ENCODE measurements at regions not wholly inside any gene's neighbourhood (a gene's known extent, or its start where the extent isn't known, plus 50 kb on each side); places are given as distances from the start of the nearest gene placed in this dataset.

DNA sequence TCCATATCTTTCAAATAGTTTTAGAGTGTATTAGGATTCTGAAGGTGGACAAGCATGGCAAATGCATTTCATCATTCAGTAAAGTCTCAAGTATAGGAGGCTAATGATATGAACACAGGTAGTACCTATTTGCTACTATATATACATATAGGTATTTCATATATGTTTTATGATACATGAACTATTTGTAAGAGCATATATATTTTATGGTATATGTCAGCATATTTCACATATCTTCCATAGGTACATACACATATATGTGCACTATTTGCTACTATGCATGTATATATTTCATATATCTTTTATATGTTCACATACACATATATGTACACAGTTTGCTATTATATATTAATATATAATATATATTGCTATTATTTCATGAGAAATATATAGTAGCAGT lies 1291.7 kb upstream of the MIR17HG start:
- TF ChIP-seq, protein P1, sequence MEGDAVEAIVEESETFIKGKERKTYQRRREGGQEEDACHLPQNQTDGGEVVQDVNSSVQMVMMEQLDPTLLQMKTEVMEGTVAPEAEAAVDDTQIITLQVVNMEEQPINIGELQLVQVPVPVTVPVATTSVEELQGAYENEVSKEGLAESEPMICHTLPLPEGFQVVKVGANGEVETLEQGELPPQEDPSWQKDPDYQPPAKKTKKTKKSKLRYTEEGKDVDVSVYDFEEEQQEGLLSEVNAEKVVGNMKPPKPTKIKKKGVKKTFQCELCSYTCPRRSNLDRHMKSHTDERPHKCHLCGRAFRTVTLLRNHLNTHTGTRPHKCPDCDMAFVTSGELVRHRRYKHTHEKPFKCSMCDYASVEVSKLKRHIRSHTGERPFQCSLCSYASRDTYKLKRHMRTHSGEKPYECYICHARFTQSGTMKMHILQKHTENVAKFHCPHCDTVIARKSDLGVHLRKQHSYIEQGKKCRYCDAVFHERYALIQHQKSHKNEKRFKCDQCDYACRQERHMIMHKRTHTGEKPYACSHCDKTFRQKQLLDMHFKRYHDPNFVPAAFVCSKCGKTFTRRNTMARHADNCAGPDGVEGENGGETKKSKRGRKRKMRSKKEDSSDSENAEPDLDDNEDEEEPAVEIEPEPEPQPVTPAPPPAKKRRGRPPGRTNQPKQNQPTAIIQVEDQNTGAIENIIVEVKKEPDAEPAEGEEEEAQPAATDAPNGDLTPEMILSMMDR (IDR thresholded peaks at IDR 0.05; ENCODE audit: poor library complexity), result no peak
- no peak for TF ChIP-seq EZH2 (IDR thresholded peaks at IDR 0.05; ENCODE audit: borderline replicate concordance)
